ENCODE measurements at regions not wholly inside any gene's neighbourhood (a gene's known extent, or its start where the extent isn't known, plus 50 kb on each side); places are given as distances from the start of the nearest gene placed in this dataset.

DNA sequence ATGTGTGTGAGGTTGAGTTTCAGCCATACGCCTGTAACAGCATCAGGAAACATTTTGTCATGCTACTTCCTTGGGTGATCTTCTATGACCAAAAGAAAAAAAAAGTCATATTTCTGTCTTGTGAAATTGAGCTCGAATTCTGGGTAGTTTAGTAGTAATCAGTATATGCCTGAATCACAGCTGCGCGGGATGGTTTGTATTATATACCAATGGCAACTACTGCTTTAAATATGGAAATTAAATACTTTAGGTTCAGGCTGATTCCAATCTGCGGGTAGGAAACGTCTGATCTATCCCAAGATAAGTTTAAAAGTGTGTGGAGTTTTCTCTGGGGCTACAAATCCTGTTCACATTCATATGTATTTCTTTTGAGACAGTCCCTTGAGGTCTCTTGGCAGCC lies 115.6 kb upstream of the FERMT1 start:
- TF ChIP-seq POLR2A (IDR thresholded peaks at IDR 0.05; ENCODE audit: borderline replicate concordance, extremely low read depth, insufficient read depth, insufficient read length) (no peak), SIN3A (IDR thresholded peaks at IDR 0.05; ENCODE audit: low read depth) (no peak), POLR2AphosphoS5 (IDR thresholded peaks at IDR 0.05; ENCODE audit: low read depth, low read length) (no peak), RAD21 (IDR thresholded peaks at IDR 0.05; ENCODE audit: low read depth) (no peak), EZH2phosphoT487 (IDR thresholded peaks at IDR 0.05; ENCODE audit: borderline replicate concordance) (no peak), CEBPB (IDR thresholded peaks at IDR 0.05; ENCODE audit: low read depth) (no peak)
- TF ChIP-seq, protein P1, sequence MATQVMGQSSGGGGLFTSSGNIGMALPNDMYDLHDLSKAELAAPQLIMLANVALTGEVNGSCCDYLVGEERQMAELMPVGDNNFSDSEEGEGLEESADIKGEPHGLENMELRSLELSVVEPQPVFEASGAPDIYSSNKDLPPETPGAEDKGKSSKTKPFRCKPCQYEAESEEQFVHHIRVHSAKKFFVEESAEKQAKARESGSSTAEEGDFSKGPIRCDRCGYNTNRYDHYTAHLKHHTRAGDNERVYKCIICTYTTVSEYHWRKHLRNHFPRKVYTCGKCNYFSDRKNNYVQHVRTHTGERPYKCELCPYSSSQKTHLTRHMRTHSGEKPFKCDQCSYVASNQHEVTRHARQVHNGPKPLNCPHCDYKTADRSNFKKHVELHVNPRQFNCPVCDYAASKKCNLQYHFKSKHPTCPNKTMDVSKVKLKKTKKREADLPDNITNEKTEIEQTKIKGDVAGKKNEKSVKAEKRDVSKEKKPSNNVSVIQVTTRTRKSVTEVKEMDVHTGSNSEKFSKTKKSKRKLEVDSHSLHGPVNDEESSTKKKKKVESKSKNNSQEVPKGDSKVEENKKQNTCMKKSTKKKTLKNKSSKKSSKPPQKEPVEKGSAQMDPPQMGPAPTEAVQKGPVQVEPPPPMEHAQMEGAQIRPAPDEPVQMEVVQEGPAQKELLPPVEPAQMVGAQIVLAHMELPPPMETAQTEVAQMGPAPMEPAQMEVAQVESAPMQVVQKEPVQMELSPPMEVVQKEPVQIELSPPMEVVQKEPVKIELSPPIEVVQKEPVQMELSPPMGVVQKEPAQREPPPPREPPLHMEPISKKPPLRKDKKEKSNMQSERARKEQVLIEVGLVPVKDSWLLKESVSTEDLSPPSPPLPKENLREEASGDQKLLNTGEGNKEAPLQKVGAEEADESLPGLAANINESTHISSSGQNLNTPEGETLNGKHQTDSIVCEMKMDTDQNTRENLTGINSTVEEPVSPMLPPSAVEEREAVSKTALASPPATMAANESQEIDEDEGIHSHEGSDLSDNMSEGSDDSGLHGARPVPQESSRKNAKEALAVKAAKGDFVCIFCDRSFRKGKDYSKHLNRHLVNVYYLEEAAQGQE (IDR thresholded peaks at IDR 0.05; ENCODE audit: low read depth), result no peak
- TF ChIP-seq, protein P2, sequence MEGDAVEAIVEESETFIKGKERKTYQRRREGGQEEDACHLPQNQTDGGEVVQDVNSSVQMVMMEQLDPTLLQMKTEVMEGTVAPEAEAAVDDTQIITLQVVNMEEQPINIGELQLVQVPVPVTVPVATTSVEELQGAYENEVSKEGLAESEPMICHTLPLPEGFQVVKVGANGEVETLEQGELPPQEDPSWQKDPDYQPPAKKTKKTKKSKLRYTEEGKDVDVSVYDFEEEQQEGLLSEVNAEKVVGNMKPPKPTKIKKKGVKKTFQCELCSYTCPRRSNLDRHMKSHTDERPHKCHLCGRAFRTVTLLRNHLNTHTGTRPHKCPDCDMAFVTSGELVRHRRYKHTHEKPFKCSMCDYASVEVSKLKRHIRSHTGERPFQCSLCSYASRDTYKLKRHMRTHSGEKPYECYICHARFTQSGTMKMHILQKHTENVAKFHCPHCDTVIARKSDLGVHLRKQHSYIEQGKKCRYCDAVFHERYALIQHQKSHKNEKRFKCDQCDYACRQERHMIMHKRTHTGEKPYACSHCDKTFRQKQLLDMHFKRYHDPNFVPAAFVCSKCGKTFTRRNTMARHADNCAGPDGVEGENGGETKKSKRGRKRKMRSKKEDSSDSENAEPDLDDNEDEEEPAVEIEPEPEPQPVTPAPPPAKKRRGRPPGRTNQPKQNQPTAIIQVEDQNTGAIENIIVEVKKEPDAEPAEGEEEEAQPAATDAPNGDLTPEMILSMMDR (IDR thresholded peaks at IDR 0.05 in 2 of 3, conservative IDR thresholded peaks at IDR 0.05 in 1 of 3; ENCODE audit: borderline replicate concordance in 1 of 3, insufficient read depth in 1 of 3, low read depth in 2 of 3, low read length in 2 of 3), result no peak

Measured in HCT116 (cell line).